ENCODE measurements at regions not wholly inside any gene's neighbourhood (a gene's known extent, or its start where the extent isn't known, plus 50 kb on each side); places are given as distances from the start of the nearest gene placed in this dataset.
A peak's percentile ranks its signal among the peaks of the same experiment; 100 is the strongest.
"Not testable (repeated sequence)": the region's sequence is repeated elsewhere in the genome, so short reads cannot be mapped to it uniquely, and the experiment has no call there.

GRCh38 chr9:129561594-129562281 is 59.2 kb downstream of the C9orf50 start:
- DNase-seq, result peak; percentile 70

- DNase-seq, result no peak
These were observed 60.0 kb downstream of the C9orf50 start for GRCh38 chr9:129560881-129561306.

- DNase-seq, result no peak
These were observed 61.4 kb downstream of the C9orf50 start for GRCh38 chr9:129559506-129559881.

- DNase-seq, result no peak
These were observed 62.1 kb downstream of the C9orf50 start for GRCh38 chr9:129558551-129559505.

GRCh38 chr9:129558063-129558550 is 62.8 kb downstream of the C9orf50 start:
- no peak for DNase-seq

GRCh38 chr9:129557192-129558036 is 63.5 kb downstream of the C9orf50 start:
- no peak for DNase-seq

GRCh38 chr9:129556491-129557191 is 64.3 kb downstream of the C9orf50 start:
- no peak for DNase-seq

GRCh38 chr9:129555512-129556215 is 65.2 kb downstream of the C9orf50 start:
- DNase-seq, result no peak

GRCh38 chr9:129554649-129555048 is 66.3 kb downstream of the C9orf50 start:
- no peak for DNase-seq

GRCh38 chr9:129553277-129553676 is 67.6 kb downstream of the C9orf50 start:
- DNase-seq, result no peak

GRCh38 chr9:129552064-129552463 is 68.8 kb downstream of the C9orf50 start:
- no peak for DNase-seq

- DNase-seq, result no peak
These were observed 69.4 kb downstream of the C9orf50 start for GRCh38 chr9:129551393-129551973.

GRCh38 chr9:129550977-129551376 is 69.9 kb downstream of the C9orf50 start:
- DNase-seq, result not testable (repeated sequence)

GRCh38 chr9:129550199-129550839 is 70.6 kb downstream of the C9orf50 start:
- DNase-seq, result no peak

GRCh38 chr9:129549684-129550083 is 71.2 kb downstream of the C9orf50 start:
- no peak for DNase-seq

- DNase-seq, result no peak
These were observed 71.8 kb downstream of the C9orf50 start for GRCh38 chr9:129549139-129549538.

- no peak for DNase-seq
These were observed 72.2 kb downstream of the C9orf50 start for GRCh38 chr9:129548571-129549135.

- DNase-seq, result no peak
These were observed 72.9 kb downstream of the C9orf50 start for GRCh38 chr9:129547869-129548570.

- DNase-seq, result no peak
These were observed 73.8 kb downstream of the C9orf50 start for GRCh38 chr9:129547063-129547462.

GRCh38 chr9:129545876-129546275 is 75.0 kb downstream of the C9orf50 start:
- DNase-seq, result not testable (repeated sequence)
